OCI-LY1 (cell line): ENCODE measurements at regions not wholly inside any gene's neighbourhood (a gene's known extent, or its start where the extent isn't known, plus 50 kb on each side); places are given as distances from the start of the nearest gene placed in this dataset.

Source experiments
- EZH2 ChIP-seq: fragments of 200-600 bp; sonication (generic), shearing (Covaris generic); IDR thresholded peaks from 2 replicates; pipeline ENCODE4 v1.8.0; 2017; ENCODE audit warnings: borderline replicate concordance, mixed run types, mild to moderate bottlenecking, antibody characterized with exemption, low read length, moderate library complexity, mixed read lengths
- TF ChIP-seq, protein P1 (sequence below): fragments of 200-600 bp; sonication (generic), shearing (Covaris generic); IDR thresholded peaks from 2 replicates; pipeline ENCODE4 v1.5.1; 2017; ENCODE audit warnings: mild to moderate bottlenecking, antibody characterized with exemption, low read length, moderate library complexity, mixed read lengths

GRCh38 chr1:232437510-232437909 is 192.4 kb downstream of the SIPA1L2 start:
- TF ChIP-seq, protein P1, sequence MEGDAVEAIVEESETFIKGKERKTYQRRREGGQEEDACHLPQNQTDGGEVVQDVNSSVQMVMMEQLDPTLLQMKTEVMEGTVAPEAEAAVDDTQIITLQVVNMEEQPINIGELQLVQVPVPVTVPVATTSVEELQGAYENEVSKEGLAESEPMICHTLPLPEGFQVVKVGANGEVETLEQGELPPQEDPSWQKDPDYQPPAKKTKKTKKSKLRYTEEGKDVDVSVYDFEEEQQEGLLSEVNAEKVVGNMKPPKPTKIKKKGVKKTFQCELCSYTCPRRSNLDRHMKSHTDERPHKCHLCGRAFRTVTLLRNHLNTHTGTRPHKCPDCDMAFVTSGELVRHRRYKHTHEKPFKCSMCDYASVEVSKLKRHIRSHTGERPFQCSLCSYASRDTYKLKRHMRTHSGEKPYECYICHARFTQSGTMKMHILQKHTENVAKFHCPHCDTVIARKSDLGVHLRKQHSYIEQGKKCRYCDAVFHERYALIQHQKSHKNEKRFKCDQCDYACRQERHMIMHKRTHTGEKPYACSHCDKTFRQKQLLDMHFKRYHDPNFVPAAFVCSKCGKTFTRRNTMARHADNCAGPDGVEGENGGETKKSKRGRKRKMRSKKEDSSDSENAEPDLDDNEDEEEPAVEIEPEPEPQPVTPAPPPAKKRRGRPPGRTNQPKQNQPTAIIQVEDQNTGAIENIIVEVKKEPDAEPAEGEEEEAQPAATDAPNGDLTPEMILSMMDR = no peak
- TF ChIP-seq EZH2 = no peak
